Osteocyte (in vitro differentiated cells): ENCODE measurements at regions not wholly inside any gene's neighbourhood (a gene's known extent, or its start where the extent isn't known, plus 50 kb on each side); places are given as distances from the start of the nearest gene placed in this dataset.

Experiments
- DNase-seq: peaks from one replicate; pipeline ENCODE4 v3.0.0; 2021; ENCODE audit warnings: mixed read lengths; ENCODE audit not compliant: unreplicated experiment; ENCODE audit errors: extremely low spot score
- H3K27ac Mint-ChIP-seq: one replicate; pipeline ENCODE4 v1.8.0; 2021; ENCODE audit warnings: mild to moderate bottlenecking, mixed read lengths; ENCODE audit not compliant: unreplicated experiment
- H3K27me3 Mint-ChIP-seq: one replicate; pipeline ENCODE4 v1.8.0; 2021; ENCODE audit warnings: mixed read lengths; ENCODE audit not compliant: unreplicated experiment
- H3K36me3 Mint-ChIP-seq: one replicate; pipeline ENCODE4 v1.8.0; 2021; ENCODE audit warnings: mixed read lengths; ENCODE audit not compliant: unreplicated experiment
- H3K4me1 Mint-ChIP-seq: one replicate; pipeline ENCODE4 v1.8.0; 2021; ENCODE audit warnings: mixed read lengths; ENCODE audit not compliant: unreplicated experiment
- H3K4me3 Mint-ChIP-seq: one replicate; pipeline ENCODE4 v1.8.0; 2021; ENCODE audit warnings: mild to moderate bottlenecking, moderate library complexity, mixed read lengths; ENCODE audit not compliant: unreplicated experiment
- H3K9me3 Mint-ChIP-seq: one replicate; pipeline ENCODE4 v1.8.0; 2021; ENCODE audit warnings: mixed read lengths; ENCODE audit not compliant: unreplicated experiment
- CTCF ChIP-seq: fragments of 200-600 bp; sonication (generic); IDR thresholded peaks from 2 replicates; pipeline ENCODE4 v1.5.0; 2021; ENCODE audit warnings: antibody characterized with exemption, mild to moderate bottlenecking, moderate library complexity

GRCh38 chr7:155885167-155886155 lies 73.2 kb upstream of the SHH start:
- Mint-ChIP-seq H3K4me3 (no peak overlapping the region), H3K27me3 (no peaks in the 10 kb centered on the region), H3K36me3 (no peaks in the 10 kb centered on the region), H3K9me3 (peaks cover 6% of the 10 kb centered on the region), H3K27ac (peak overlapping the region; percentile 76), H3K4me1 (peaks cover 7% of the 10 kb centered on the region)
- no peak for TF ChIP-seq CTCF
- no peak for DNase-seq

GRCh38 chr7:155884225-155885166 lies 72.2 kb upstream of the SHH start:
- H3K36me3 Mint-ChIP-seq = no peaks in the 10 kb centered on the region
- TF ChIP-seq CTCF = no peak
- H3K4me1 Mint-ChIP-seq = peaks cover 7% of the 10 kb centered on the region
- DNase-seq = peak; percentile 80
- no peak overlapping the region for H3K27ac Mint-ChIP-seq
- no peaks in the 10 kb centered on the region for H3K27me3 Mint-ChIP-seq
- peaks cover 6% of the 10 kb centered on the region for H3K9me3 Mint-ChIP-seq
- no peak overlapping the region for H3K4me3 Mint-ChIP-seq

GRCh38 chr7:155883491-155884224 lies 71.4 kb upstream of the SHH start:
- Mint-ChIP-seq H3K9me3 (peaks cover 4% of the 10 kb centered on the region), H3K4me3 (no peak overlapping the region), H3K4me1 (peaks cover 7% of the 10 kb centered on the region), H3K27ac (no peak overlapping the region), H3K27me3 (no peaks in the 10 kb centered on the region), H3K36me3 (no peaks in the 10 kb centered on the region)
- peak; percentile 72 for DNase-seq
- TF ChIP-seq CTCF = no peak

- Mint-ChIP-seq H3K27me3 (no peaks in the 10 kb centered on the region), H3K9me3 (no peaks in the 10 kb centered on the region), H3K36me3 (no peaks in the 10 kb centered on the region), H3K27ac (no peak overlapping the region), H3K4me3 (no peak overlapping the region), H3K4me1 (peaks cover 7% of the 10 kb centered on the region)
- TF ChIP-seq CTCF = no peak
- DNase-seq = peak; percentile 21
Observed at GRCh38 chr7:155882596-155882995, 70.3 kb upstream of the SHH start.
